Pons (tissue), 1 donor: ENCODE measurements at regions not wholly inside any gene's neighbourhood (a gene's known extent, or its start where the extent isn't known, plus 50 kb on each side); places are given as distances from the start of the nearest gene placed in this dataset.
A peak's percentile ranks its signal among the peaks of the same experiment; 100 is the strongest.

Experiments
- DNase-seq: peaks from one replicate; pipeline ENCODE4 v3.0.0-alpha.2; 2016; ENCODE audit warnings: low spot score

- no peak for DNase-seq
These were observed 671.2 kb downstream of the LMO4 start for GRCh38 chr1:87999852-88000251.

- DNase-seq = no peak
These were observed 672.8 kb downstream of the LMO4 start for GRCh38 chr1:88001460-88001859.

- no peak for DNase-seq
These were observed 674.6 kb downstream of the LMO4 start for GRCh38 chr1:88003255-88003654.

- DNase-seq = no peak
These were observed 674.2 kb upstream of the PKN2 start for GRCh38 chr1:88009916-88010315.

GRCh38 chr1:88013485-88013884 is 670.6 kb upstream of the PKN2 start:
- no peak for DNase-seq

GRCh38 chr1:88014131-88014530 is 669.9 kb upstream of the PKN2 start:
- DNase-seq = no peak

- no peak for DNase-seq
These were observed 667.1 kb upstream of the PKN2 start for GRCh38 chr1:88016947-88017346.

- no peak for DNase-seq
These were observed 662.5 kb upstream of the PKN2 start for GRCh38 chr1:88021529-88021928.

GRCh38 chr1:88022516-88022915 is 661.6 kb upstream of the PKN2 start:
- DNase-seq = no peak

- DNase-seq = no peak
These were observed 654.9 kb upstream of the PKN2 start for GRCh38 chr1:88029142-88029541.

- DNase-seq = no peak
These were observed 654.2 kb upstream of the PKN2 start for GRCh38 chr1:88029899-88030298.

- DNase-seq = no peak
These were observed 648.5 kb upstream of the PKN2 start for GRCh38 chr1:88035578-88035977.

GRCh38 chr1:88036345-88037014 is 647.6 kb upstream of the PKN2 start:
- no peak for DNase-seq

GRCh38 chr1:88039240-88039639 is 644.8 kb upstream of the PKN2 start:
- DNase-seq = no peak

GRCh38 chr1:88043834-88044233 is 640.2 kb upstream of the PKN2 start:
- DNase-seq = no peak

- DNase-seq = no peak
These were observed 631.9 kb upstream of the PKN2 start for GRCh38 chr1:88052167-88052566.

- DNase-seq = no peak
These were observed 631.0 kb upstream of the PKN2 start for GRCh38 chr1:88053065-88053464.

- DNase-seq = no peak
These were observed 627.2 kb upstream of the PKN2 start for GRCh38 chr1:88056881-88057280.

- no peak for DNase-seq
These were observed 625.9 kb upstream of the PKN2 start for GRCh38 chr1:88058205-88058604.

- DNase-seq = no peak
These were observed 623.9 kb upstream of the PKN2 start for GRCh38 chr1:88060112-88060673.

- DNase-seq = no peak
These were observed 623.2 kb upstream of the PKN2 start for GRCh38 chr1:88060750-88061491.

GRCh38 chr1:88061492-88062177 is 622.4 kb upstream of the PKN2 start:
- peak; percentile 62 for DNase-seq

- DNase-seq = no peak
These were observed 621.4 kb upstream of the PKN2 start for GRCh38 chr1:88062650-88063153.
